GM15510 (cell line): ENCODE measurements at regions not wholly inside any gene's neighbourhood (a gene's known extent, or its start where the extent isn't known, plus 50 kb on each side); places are given as distances from the start of the nearest gene placed in this dataset.

Experiments used
- POLR2A ChIP-seq: IDR thresholded peaks from 3 replicates; pipeline ENCODE4 v1.6.1; 2011; ENCODE audit warnings: borderline replicate concordance; ENCODE audit not compliant: insufficient read length; ENCODE audit errors: extremely low read depth

DNA sequence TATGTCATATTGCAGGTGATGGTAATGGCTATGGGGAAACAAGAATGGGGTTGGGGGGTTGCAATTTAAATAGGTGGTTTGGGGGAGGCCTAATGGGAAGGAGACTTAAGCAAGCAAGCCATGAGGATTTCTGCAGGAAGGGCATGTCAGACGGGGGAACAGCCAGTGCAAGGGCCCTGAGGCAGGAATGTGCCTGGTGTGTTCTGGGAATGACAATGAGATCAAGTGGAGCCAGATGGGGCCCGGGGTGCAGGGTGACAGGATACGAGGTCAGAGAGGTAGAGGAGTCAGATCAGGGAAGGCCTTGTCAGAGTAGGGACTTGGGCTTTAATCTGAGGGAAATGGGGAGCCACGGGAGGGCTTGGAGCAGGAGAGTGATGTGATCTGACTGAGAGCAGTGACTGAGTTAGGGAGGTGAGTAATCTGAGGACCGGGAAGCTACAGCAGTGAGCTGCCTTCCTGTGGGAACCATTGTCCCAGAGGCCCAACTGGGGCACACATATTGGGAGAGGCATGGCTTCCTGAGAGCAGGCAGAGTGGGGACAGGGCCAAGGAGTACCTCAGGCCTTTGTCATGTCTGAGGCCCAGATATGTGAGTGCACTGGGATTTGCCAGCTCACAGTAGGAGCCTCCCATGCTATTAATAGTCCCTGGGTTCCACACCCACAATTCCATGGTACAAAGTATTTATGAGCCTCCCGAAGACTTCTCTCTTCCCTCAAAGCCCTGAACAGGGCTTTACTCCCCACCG lies 139.8 kb downstream of the BCOR start:
- TF ChIP-seq POLR2A: no peak

- no peak for TF ChIP-seq POLR2A
Measured at GRCh38 chrX:39958850-39959249, 138.9 kb downstream of the BCOR start.

DNA sequence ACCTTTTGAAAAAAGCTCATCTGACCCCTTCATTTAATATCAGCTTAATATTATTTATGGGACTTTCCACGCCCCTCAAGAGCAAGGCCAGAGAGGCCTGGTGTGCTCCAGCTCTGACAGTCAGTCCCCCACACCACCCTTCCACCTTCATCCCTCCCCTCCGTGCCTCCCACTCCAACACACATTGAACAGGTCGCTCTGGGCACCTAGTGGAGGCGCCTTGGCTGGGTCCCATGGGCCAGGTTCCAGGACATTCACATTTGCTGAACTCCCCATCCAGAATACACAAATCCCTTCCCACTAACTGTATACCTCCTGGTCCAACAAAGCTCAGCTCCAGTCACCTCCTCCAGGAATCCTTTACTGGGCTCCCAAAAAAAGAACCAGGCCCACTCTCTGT lies 137.5 kb downstream of the BCOR start:
- TF ChIP-seq POLR2A: no peak

GRCh38 chrX:39961441-39961840 lies 136.3 kb downstream of the BCOR start:
- TF ChIP-seq POLR2A: no peak

DNA sequence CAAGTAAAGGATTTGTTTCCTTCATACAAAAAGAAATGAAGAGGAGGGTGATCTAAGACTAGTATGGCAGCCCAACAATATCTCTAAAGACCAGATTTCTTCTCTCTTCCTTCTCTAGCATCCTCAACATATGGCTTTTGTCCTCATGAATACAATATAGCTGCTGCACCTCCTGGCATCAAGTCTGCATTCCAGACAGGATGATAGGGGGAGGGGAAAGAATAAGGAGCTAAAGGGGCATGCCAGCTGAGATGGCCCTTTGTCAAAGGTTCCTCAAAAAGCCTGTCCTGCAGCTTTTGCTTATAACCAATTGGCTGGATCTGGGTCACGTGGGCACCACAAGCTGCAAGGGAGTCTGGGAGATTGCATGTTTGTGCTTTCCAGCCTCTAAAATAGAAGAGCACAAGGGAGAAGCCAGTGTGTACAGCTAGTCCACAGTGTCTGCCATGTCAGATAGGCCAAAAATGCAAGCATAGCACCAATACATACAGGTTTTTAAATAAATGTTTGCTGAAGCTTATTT lies 132.6 kb downstream of the BCOR start:
- TF ChIP-seq POLR2A: no peak

DNA sequence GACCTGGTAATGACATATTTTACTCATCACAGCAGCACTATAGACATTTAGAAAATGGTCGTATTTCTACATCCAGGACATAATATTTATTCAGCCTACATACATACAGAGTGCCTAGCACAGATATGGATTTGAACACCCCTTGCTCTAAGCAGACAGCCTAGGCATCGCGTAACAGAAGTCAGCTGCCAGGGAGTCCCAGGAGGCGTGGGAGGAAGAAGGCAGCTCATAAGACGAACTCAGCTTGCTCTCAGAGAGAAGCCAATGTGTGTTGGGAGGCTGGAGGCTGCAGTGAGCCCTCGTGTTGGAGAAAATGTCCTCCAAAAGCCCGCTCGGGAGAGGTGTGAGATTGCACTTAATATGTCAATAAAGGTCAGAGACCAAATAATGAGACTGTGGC lies 131.6 kb downstream of the BCOR start:
- TF ChIP-seq POLR2A: no peak

- TF ChIP-seq POLR2A: no peak
Measured at GRCh38 chrX:39967348-39967747, 130.4 kb downstream of the BCOR start.

GRCh38 chrX:39969099-39969818 lies 128.5 kb downstream of the BCOR start:
- TF ChIP-seq POLR2A: no peak

DNA sequence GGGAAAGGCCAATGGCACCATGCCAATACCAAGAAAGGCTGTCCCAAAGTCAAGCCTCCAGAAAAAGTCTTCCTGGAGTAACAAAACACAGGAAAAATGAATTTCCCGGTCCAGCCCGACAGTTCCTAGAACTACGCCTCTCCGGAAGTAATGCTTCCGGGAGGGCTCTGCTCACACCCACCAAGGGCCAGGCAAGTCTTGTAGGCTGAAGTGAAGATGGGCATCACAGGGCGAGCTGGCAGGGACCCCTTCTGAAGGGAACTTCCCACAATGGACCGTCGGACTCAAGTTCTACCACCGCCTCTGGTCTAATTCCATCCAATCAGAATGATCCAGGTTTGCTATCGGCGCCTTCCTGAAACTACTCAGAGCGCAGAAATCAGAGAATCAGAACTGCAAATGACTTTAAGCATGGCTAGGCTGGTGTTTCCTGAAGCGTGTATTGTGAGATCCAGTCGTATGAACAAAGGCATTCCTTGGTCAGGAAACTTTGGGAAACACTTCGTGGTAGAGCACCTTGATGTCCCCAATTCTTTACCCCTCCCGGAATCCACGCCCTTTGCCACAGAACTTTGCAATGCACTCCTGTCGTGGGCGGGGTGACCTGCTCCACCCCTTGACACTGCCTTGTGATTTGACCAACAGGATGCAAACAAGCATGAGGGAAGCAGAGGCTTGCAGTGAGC lies 127.8 kb downstream of the BCOR start:
- no peak for TF ChIP-seq POLR2A

- TF ChIP-seq POLR2A: no peak
Measured at GRCh38 chrX:39971760-39972159, 126.0 kb downstream of the BCOR start.

DNA sequence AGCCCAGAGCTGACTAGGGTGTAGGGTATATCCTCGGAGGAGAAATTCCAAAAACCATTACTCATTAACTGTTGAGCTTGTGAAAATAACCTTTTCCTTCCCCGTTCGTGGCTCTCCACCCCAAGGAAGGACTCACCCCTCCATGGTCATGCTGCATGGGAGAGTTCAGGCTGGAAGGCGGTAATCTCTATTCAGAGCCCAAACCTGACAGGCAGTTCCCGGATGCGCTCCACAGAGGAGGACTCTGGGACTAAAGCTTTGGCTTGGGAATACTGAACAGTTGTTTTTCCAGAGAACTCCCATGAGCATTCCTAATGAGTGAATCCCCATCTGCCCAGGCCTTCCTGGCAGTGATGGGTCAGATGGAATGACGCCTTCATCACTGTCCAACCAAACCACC lies 125.4 kb downstream of the BCOR start:
- TF ChIP-seq POLR2A: no peak

DNA sequence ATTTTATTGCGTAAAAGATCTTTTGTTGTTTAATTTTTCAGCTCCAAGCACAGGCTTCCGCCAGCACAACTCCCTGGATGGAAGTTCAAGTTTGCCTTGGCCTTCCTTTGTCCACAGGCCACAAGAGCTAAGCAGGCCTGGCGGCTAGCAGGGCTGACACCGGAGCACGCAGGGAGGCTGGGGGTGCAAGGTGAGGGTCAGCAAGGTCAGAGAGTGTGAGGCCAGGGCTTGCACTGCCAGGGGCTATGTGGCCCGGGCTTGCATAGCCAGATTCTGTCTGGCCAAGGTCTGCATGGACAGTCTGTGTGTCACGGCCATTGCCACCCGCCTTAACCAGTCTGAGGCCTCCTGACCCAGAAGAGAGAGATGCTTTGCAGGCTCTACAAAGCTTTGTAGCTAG lies 123.9 kb downstream of the BCOR start:
- TF ChIP-seq POLR2A: no peak

- no peak for TF ChIP-seq POLR2A
Measured at GRCh38 chrX:39974270-39974669, 123.5 kb downstream of the BCOR start.

DNA sequence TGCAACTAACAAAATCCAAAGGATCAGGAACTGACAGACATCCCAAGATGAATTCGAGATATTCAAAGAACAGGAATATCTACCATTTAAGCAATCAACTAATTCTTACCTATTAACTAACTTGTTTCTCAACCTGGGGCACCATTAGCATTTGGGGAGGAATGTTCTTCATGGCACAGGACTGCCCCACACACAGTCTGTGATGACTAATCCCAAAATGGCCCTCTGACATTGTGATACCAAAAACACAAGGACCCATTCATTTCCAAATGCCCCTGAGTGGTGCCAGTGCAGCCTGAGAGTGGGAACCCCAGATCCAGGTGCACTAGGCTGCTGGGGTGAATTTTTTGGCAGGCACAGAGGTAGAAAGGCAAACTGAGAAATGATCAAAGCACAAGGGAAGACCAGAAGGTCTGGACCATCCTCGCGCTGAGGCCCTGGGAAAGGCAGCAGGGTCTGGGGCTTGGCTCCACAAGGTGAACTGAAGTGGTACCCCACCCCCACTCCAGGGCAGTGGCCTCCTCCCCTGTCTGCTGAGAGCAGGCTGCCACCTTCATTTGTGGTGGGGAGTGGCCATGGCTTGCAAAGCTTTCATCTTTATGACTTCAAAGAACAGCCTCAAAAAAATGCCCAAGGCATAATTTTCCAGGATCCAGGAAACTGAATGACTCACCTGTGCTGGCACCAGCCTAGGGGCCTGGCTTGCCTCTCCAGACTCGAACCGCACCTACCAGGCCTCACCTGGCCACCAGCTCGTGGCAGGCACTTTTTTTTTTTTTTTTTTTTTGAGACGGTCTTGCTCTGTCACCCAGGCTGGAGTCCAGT lies 122.4 kb downstream of the BCOR start:
- TF ChIP-seq POLR2A: no peak
